ENCODE measurements at regions not wholly inside any gene's neighbourhood (a gene's known extent, or its start where the extent isn't known, plus 50 kb on each side); places are given as distances from the start of the nearest gene placed in this dataset.

DNA sequence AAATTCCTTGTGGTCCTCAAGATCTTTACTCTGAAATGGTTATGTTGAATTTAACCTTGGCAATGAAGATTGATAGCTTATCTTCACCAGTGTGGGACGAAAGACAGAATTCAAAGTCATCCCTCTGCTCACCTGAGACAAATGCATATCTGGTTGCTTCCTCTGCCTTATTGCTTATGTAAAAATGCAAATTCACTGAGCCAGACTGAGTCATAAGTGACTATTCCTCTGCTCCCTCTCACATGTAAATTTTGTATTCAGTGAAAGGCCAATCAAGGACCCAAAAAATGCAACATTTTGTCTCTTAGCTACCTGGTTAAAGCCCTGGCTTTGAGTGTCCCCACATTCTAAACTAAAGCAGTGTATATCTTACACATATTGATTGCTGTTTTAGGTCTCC is 593.1 kb upstream of the GJE1 start:
- BruUV-seq (replicated peaks): no TSS peak
- intact Hi-C loops (cut with micrococcal nuclease; ENCODE audit: unreplicated experiment): no loop called here
- no peaks in the 10 kb centered on the region for H3K36me3 ChIP-seq (ENCODE audit: insufficient read depth, low read length, poor library complexity, severe bottlenecking)
- ChIA-PET POLR2A (ENCODE audit: low non-redundant PET) (no interaction called here), CTCF (no interaction called here)
- no peak for TF ChIP-seq CTCF (conservative IDR thresholded peaks at IDR 0.05; ENCODE audit: low read depth, low read length)
- no peak for TF ChIP-seq EZH2 (IDR thresholded peaks at IDR 0.05; ENCODE audit: borderline replicate concordance, low read depth, low read length, poor library complexity, severe bottlenecking)
- H3K4me1 ChIP-seq (ENCODE audit: insufficient read depth, low read length, poor library complexity, severe bottlenecking): peaks cover 8% of the 10 kb centered on the region
- H3K9me3 ChIP-seq (ENCODE audit: low read depth, low read length, poor library complexity, severe bottlenecking): no peaks in the 10 kb centered on the region
- no peak overlapping the region for H3K27ac ChIP-seq (ENCODE audit: low read depth, low read length, poor library complexity, severe bottlenecking)
- DNase-seq (ENCODE audit: low spot score): no peak
- no peak overlapping the region for H3K4me3 ChIP-seq (ENCODE audit: low read depth, low read length, poor library complexity, severe bottlenecking)
- no peaks in the 10 kb centered on the region for H3K27me3 ChIP-seq (replicated peaks; ENCODE audit: insufficient read depth, low read depth, low read length, poor library complexity)

DNA sequence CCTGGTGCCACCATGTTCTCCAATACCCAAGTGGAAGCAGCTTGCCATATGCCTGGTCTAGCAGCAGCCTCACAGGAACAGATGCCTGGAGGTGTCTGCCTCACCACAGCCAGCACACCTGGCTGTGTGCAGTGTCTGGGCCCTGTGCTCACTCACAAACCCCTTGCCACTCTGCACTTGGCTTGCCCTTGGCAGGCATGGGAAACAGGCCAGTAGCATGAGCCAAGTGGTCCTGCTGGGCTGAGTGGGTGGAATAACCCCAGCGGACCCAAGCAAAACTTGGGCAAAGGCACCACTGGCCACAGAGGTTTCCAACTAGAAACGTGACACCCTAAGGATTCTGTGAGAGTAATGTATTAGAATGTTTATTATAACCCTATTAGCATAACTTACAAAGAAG is 600.5 kb upstream of the GJE1 start:
- Histone ChIP-seq H3K4me3 (ENCODE audit: low read depth, low read length, poor library complexity, severe bottlenecking) (no peak overlapping the region), H3K36me3 (ENCODE audit: insufficient read depth, low read length, poor library complexity, severe bottlenecking) (no peaks in the 10 kb centered on the region), H3K4me1 (ENCODE audit: insufficient read depth, low read length, poor library complexity, severe bottlenecking) (no peaks in the 10 kb centered on the region), H3K9me3 (ENCODE audit: low read depth, low read length, poor library complexity, severe bottlenecking) (no peaks in the 10 kb centered on the region), H3K27ac (ENCODE audit: low read depth, low read length, poor library complexity, severe bottlenecking) (no peak overlapping the region), H3K27me3 (replicated peaks; ENCODE audit: insufficient read depth, low read depth, low read length, poor library complexity) (no peaks in the 10 kb centered on the region)
- intact Hi-C loops (cut with micrococcal nuclease; ENCODE audit: unreplicated experiment): no loop called here
- POLR2A ChIA-PET (ENCODE audit: low non-redundant PET): no interaction called here
- CTCF ChIA-PET: no interaction called here
- no peak for DNase-seq (ENCODE audit: low spot score)
- no TSS peak for BruUV-seq (replicated peaks)
- TF ChIP-seq EZH2 (IDR thresholded peaks at IDR 0.05; ENCODE audit: borderline replicate concordance, low read depth, low read length, poor library complexity, severe bottlenecking): no peak
- no peak for TF ChIP-seq CTCF (conservative IDR thresholded peaks at IDR 0.05; ENCODE audit: low read depth, low read length)

GRCh38 chr6:141531040-141531439 is 601.7 kb upstream of the GJE1 start:
- H3K9me3 ChIP-seq (ENCODE audit: low read depth, low read length, poor library complexity, severe bottlenecking): no peaks in the 10 kb centered on the region
- intact Hi-C loops (cut with micrococcal nuclease; ENCODE audit: unreplicated experiment): no loop called here
- CTCF ChIA-PET: no interaction called here

More at GRCh38 chr6:141531040-141531439, 601.7 kb upstream of the GJE1 start:
- BruUV-seq (replicated peaks): no TSS peak
- H3K36me3 ChIP-seq (ENCODE audit: insufficient read depth, low read length, poor library complexity, severe bottlenecking): no peaks in the 10 kb centered on the region
- H3K4me1 ChIP-seq (ENCODE audit: insufficient read depth, low read length, poor library complexity, severe bottlenecking): no peaks in the 10 kb centered on the region
- TF ChIP-seq CTCF (conservative IDR thresholded peaks at IDR 0.05; ENCODE audit: low read depth, low read length): no peak
- TF ChIP-seq EZH2 (IDR thresholded peaks at IDR 0.05; ENCODE audit: borderline replicate concordance, low read depth, low read length, poor library complexity, severe bottlenecking): no peak
- POLR2A ChIA-PET (ENCODE audit: low non-redundant PET): no interaction called here
- no peak for DNase-seq (ENCODE audit: low spot score)
- H3K27me3 ChIP-seq (replicated peaks; ENCODE audit: insufficient read depth, low read depth, low read length, poor library complexity): no peaks in the 10 kb centered on the region
- H3K4me3 ChIP-seq (ENCODE audit: low read depth, low read length, poor library complexity, severe bottlenecking): no peak overlapping the region
- H3K27ac ChIP-seq (ENCODE audit: low read depth, low read length, poor library complexity, severe bottlenecking): no peak overlapping the region

All from A673 (cell line).